HepG2 (cell line): ENCODE measurements at regions not wholly inside any gene's neighbourhood (a gene's known extent, or its start where the extent isn't known, plus 50 kb on each side); places are given as distances from the start of the nearest gene placed in this dataset.

ENCODE experiments used
- CENPBD1 ChIP-seq: sonication (generic); formaldehyde crosslinking; IDR thresholded peaks from 2 replicates; pipeline ENCODE4 v1.8.0; 2022; ENCODE audit warnings: missing genetic modification reagents, low read depth, mild to moderate bottlenecking, borderline replicate concordance
- NFE2L2 ChIP-seq: fragments of 150-350 bp; IDR thresholded peaks from 2 replicates; pipeline ENCODE4 v1.6.1; 2014; ENCODE audit warnings: low read length
- STAT5B ChIP-seq: sonication (generic); formaldehyde crosslinking; IDR thresholded peaks from 2 replicates; pipeline ENCODE4 v1.4.0; 2020; ENCODE audit warnings: missing genetic modification reagents
- ZNF282 ChIP-seq: fragments of 450-650 bp; IDR thresholded peaks from 2 replicates; pipeline ENCODE4 v1.6.1; 2018; ENCODE audit not compliant: partially characterized antibody
- ZNF564 ChIP-seq: sonication (generic); formaldehyde crosslinking; IDR thresholded peaks from 2 replicates; pipeline ENCODE4 v1.8.1; 2023; ENCODE audit warnings: mild to moderate bottlenecking, missing genetic modification reagents
- ZSCAN29 ChIP-seq: sonication (generic); formaldehyde crosslinking; conservative IDR thresholded peaks from 2 replicates; pipeline ENCODE4 v1.4.0; 2020; ENCODE audit warnings: mild to moderate bottlenecking, missing genetic modification reagents
- TF ChIP-seq, protein P1 (sequence below): sonication (generic); formaldehyde crosslinking; IDR thresholded peaks from 2 replicates; pipeline ENCODE4 v1.9.0; 2021; ENCODE audit warnings: missing genetic modification reagents, mild to moderate bottlenecking, borderline replicate concordance
- TF ChIP-seq, protein P2 (sequence below), 2 experiments: sonication (generic) in 1 of 2; formaldehyde crosslinking in 1 of 2; IDR thresholded peaks; 2 replicates each; pipeline versions ENCODE4 v1.6.1 to v1.9.0; 2014 to 2022; ENCODE audit warnings: antibody characterized with exemption in 1 of 2, borderline replicate concordance in 1 of 2, inconsistent platforms in 1 of 2, low read depth in 1 of 2, missing genetic modification reagents in 1 of 2

DNA sequence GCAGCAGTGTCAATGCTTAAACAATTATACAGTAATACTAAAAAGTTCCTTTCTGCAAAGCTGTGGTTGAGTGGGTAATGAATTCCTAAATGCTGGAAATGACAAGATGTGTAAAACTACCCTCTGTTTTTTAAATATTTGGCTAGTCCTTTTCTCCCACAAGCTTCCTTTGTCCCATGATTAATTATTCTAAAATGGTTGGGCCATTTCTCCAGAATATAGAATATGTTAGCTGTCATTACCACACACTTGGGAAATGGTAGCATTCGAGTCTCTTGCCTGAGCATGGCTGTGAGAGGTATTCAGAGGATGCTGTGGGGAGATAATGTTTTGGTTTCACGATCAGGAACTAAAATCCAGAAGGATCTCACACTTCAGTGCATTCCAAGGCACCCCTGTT is 1185.8 kb downstream of the UQCRFS1 start (continued):
- no peak for TF ChIP-seq ZNF282
- no peak for TF ChIP-seq CENPBD1 (CRISPR knock-in tag)
- TF ChIP-seq, protein P1, sequence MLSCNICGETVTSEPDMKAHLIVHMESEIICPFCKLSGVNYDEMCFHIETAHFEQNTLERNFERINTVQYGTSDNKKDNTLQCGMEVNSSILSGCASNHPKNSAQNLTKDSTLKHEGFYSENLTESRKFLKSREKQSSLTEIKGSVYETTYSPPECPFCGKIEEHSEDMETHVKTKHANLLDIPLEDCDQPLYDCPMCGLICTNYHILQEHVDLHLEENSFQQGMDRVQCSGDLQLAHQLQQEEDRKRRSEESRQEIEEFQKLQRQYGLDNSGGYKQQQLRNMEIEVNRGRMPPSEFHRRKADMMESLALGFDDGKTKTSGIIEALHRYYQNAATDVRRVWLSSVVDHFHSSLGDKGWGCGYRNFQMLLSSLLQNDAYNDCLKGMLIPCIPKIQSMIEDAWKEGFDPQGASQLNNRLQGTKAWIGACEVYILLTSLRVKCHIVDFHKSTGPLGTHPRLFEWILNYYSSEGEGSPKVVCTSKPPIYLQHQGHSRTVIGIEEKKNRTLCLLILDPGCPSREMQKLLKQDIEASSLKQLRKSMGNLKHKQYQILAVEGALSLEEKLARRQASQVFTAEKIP (CRISPR knock-in tag) = no peak
- no peak for TF ChIP-seq STAT5B (CRISPR knock-in tag)
- no peak for TF ChIP-seq ZSCAN29 (CRISPR knock-in tag)
- TF ChIP-seq ZNF564 (CRISPR knock-in tag) = no peak
- TF ChIP-seq, protein P2, sequence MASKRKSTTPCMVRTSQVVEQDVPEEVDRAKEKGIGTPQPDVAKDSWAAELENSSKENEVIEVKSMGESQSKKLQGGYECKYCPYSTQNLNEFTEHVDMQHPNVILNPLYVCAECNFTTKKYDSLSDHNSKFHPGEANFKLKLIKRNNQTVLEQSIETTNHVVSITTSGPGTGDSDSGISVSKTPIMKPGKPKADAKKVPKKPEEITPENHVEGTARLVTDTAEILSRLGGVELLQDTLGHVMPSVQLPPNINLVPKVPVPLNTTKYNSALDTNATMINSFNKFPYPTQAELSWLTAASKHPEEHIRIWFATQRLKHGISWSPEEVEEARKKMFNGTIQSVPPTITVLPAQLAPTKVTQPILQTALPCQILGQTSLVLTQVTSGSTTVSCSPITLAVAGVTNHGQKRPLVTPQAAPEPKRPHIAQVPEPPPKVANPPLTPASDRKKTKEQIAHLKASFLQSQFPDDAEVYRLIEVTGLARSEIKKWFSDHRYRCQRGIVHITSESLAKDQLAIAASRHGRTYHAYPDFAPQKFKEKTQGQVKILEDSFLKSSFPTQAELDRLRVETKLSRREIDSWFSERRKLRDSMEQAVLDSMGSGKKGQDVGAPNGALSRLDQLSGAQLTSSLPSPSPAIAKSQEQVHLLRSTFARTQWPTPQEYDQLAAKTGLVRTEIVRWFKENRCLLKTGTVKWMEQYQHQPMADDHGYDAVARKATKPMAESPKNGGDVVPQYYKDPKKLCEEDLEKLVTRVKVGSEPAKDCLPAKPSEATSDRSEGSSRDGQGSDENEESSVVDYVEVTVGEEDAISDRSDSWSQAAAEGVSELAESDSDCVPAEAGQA (IDR thresholded peaks at IDR 0.05; ENCODE audit: low read depth) = no peak
- TF ChIP-seq, protein P2 (CRISPR knock-in tag; IDR thresholded peaks at IDR 0.05; ENCODE audit: borderline replicate concordance) = no peak
- TF ChIP-seq NFE2L2 = no peak
- TF ChIP-seq, all 625 proteins: peak for 0
